ENCODE measurements at regions not wholly inside any gene's neighbourhood (a gene's known extent, or its start where the extent isn't known, plus 50 kb on each side); places are given as distances from the start of the nearest gene placed in this dataset.

- no peak for TF ChIP-seq POLR2A (IDR thresholded peaks at IDR 0.05)
- no peak for TF ChIP-seq CTCF (IDR thresholded peaks at IDR 0.05)
- no peak for TF ChIP-seq POLR2AphosphoS5 (IDR thresholded peaks at IDR 0.05)
- WGBS: 88% methylated on average over 4 of the region's 4 CpGs
- Histone ChIP-seq H3K27ac (no peak overlapping the region), H3K4me1 (replicated peaks) (no peaks in the 10 kb centered on the region), H3K9me3 (no peaks in the 10 kb centered on the region), H3K36me3 (no peaks in the 10 kb centered on the region), H3K27me3 (replicated peaks; ENCODE audit: insufficient read depth) (no peaks in the 10 kb centered on the region), H3K4me3 (no peak overlapping the region)
- intact Hi-C loops (cut with DNase I): no loop called here
- DNase-seq (ENCODE audit: low spot score): no peak
These were observed 156.9 kb downstream of the SUCNR1 start for GRCh38 chr3:152030320-152030719.

- WGBS: 95% methylated on average over 3 of the region's 3 CpGs
- intact Hi-C loops (cut with DNase I): no loop called here
These were observed 157.9 kb downstream of the SUCNR1 start for GRCh38 chr3:152031321-152031720.

GRCh38 chr3:152037297-152037696 is 163.9 kb downstream of the SUCNR1 start:
- Histone ChIP-seq H3K27ac (no peak overlapping the region), H3K27me3 (replicated peaks; ENCODE audit: insufficient read depth) (no peaks in the 10 kb centered on the region), H3K36me3 (no peaks in the 10 kb centered on the region), H3K4me3 (no peak overlapping the region), H3K4me1 (replicated peaks) (no peaks in the 10 kb centered on the region), H3K9me3 (no peaks in the 10 kb centered on the region)
- 93% methylated on average over 2 of the region's 2 CpGs for WGBS
- no peak for DNase-seq (ENCODE audit: low spot score)
- TF ChIP-seq POLR2AphosphoS5 (IDR thresholded peaks at IDR 0.05) (no peak), CTCF (IDR thresholded peaks at IDR 0.05) (no peak), POLR2A (IDR thresholded peaks at IDR 0.05) (no peak)
- intact Hi-C loops (cut with DNase I): no loop called here

More at GRCh38 chr3:152031321-152031720, 157.9 kb downstream of the SUCNR1 start:
- H3K9me3 ChIP-seq: no peaks in the 10 kb centered on the region
- TF ChIP-seq POLR2AphosphoS5 (IDR thresholded peaks at IDR 0.05): no peak
- TF ChIP-seq POLR2A (IDR thresholded peaks at IDR 0.05): no peak
- no peak for TF ChIP-seq CTCF (IDR thresholded peaks at IDR 0.05)
- no peaks in the 10 kb centered on the region for H3K27me3 ChIP-seq (replicated peaks; ENCODE audit: insufficient read depth)
- DNase-seq (ENCODE audit: low spot score): no peak
- H3K4me1 ChIP-seq (replicated peaks): no peaks in the 10 kb centered on the region
- no peak overlapping the region for H3K27ac ChIP-seq
- H3K36me3 ChIP-seq: no peaks in the 10 kb centered on the region
- H3K4me3 ChIP-seq: no peak overlapping the region

- Histone ChIP-seq H3K4me3 (no peak overlapping the region), H3K9me3 (no peaks in the 10 kb centered on the region), H3K36me3 (no peaks in the 10 kb centered on the region), H3K27ac (no peak overlapping the region), H3K27me3 (replicated peaks; ENCODE audit: insufficient read depth) (no peaks in the 10 kb centered on the region), H3K4me1 (replicated peaks) (no peaks in the 10 kb centered on the region)
- intact Hi-C loops (cut with DNase I): no loop called here
- TF ChIP-seq POLR2A (IDR thresholded peaks at IDR 0.05) (no peak), CTCF (IDR thresholded peaks at IDR 0.05) (no peak), POLR2AphosphoS5 (IDR thresholded peaks at IDR 0.05) (no peak)
- no peak for DNase-seq (ENCODE audit: low spot score)
These were observed 164.5 kb downstream of the SUCNR1 start for GRCh38 chr3:152037953-152038352.

- no peak overlapping the region for H3K4me3 ChIP-seq
- WGBS: 92% methylated on average over 1 of the region's 1 CpG
- H3K9me3 ChIP-seq: no peaks in the 10 kb centered on the region
- H3K27me3 ChIP-seq (replicated peaks; ENCODE audit: insufficient read depth): no peaks in the 10 kb centered on the region
- H3K27ac ChIP-seq: no peak overlapping the region
- intact Hi-C loops (cut with DNase I): no loop called here
- no peak for DNase-seq (ENCODE audit: low spot score)
- H3K4me1 ChIP-seq (replicated peaks): no peaks in the 10 kb centered on the region
- TF ChIP-seq CTCF (IDR thresholded peaks at IDR 0.05) (no peak), POLR2A (IDR thresholded peaks at IDR 0.05) (no peak), POLR2AphosphoS5 (IDR thresholded peaks at IDR 0.05) (no peak)
- H3K36me3 ChIP-seq: no peaks in the 10 kb centered on the region
These were observed 165.0 kb downstream of the SUCNR1 start for GRCh38 chr3:152038490-152038889.

Data from prostate gland (tissue), 2 donors.